GM13976 (cell line): ENCODE measurements at regions not wholly inside any gene's neighbourhood (a gene's known extent, or its start where the extent isn't known, plus 50 kb on each side); places are given as distances from the start of the nearest gene placed in this dataset.

Source experiments
- DNase-seq: peaks from one replicate; pipeline ENCODE4 v3.0.0; 2012; ENCODE audit warnings: low spot score
- in situ Hi-C: fragments of 300-500 bp; cut with MboI; formaldehyde crosslinking; loops from one replicate; pipeline ENCODE4 v1.12.0; 2022; ENCODE audit warnings: low sequenced_read_pairs, mixed read lengths, inconsistent platforms; ENCODE audit not compliant: unreplicated experiment
- TF ChIP-seq, protein P1 (sequence below): IDR thresholded peaks from 2 replicates; pipeline ENCODE4 v1.5.1; 2012; ENCODE audit warnings: borderline replicate concordance, mild to moderate bottlenecking; ENCODE audit not compliant: insufficient read depth; ENCODE audit errors: extremely low read depth, missing control alignments, control extremely low read depth

DNA sequence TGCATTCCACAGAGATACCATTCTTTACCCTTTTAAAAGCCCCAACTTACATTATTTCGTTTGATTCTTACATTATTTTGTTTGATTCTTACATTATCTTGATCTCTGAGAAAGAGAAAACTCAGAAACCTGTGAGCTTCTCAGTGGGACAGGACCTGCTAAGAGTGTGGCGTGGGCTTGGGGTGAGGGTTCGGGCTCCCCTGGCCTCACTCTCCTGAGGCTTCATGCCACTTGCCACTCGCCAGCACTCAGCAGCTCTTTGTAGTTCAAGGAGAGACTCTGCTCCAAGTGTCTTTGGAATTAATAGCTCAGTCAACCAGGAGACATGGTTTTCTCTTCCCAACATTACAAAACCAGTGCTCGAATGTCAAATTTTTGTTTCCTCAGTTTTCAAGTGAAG, 132.4 kb upstream of the RGS17 start:
- no peak for DNase-seq
- TF ChIP-seq, protein P1, sequence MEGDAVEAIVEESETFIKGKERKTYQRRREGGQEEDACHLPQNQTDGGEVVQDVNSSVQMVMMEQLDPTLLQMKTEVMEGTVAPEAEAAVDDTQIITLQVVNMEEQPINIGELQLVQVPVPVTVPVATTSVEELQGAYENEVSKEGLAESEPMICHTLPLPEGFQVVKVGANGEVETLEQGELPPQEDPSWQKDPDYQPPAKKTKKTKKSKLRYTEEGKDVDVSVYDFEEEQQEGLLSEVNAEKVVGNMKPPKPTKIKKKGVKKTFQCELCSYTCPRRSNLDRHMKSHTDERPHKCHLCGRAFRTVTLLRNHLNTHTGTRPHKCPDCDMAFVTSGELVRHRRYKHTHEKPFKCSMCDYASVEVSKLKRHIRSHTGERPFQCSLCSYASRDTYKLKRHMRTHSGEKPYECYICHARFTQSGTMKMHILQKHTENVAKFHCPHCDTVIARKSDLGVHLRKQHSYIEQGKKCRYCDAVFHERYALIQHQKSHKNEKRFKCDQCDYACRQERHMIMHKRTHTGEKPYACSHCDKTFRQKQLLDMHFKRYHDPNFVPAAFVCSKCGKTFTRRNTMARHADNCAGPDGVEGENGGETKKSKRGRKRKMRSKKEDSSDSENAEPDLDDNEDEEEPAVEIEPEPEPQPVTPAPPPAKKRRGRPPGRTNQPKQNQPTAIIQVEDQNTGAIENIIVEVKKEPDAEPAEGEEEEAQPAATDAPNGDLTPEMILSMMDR, result no peak
- in situ Hi-C loops, result no loop called here

DNA sequence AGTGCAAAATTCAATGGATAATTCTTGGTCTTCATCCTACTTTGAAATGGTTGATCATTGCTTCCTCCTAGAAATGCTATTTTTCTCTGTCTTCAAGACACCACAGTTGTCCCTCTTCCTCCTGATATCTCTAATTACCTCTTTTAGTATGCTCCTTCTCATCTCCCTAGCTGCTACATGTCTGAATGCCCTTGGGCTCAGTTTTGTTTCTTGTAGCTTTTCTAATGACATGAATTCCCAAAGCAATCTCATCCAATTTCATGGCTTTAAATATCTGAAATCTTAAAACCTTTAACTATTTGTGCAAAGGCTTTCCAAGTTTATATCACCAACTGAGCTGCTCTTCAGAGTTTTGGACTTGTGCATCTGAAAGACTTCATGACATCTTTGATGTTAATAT, 120.2 kb upstream of the RGS17 start:
- DNase-seq, result no peak
- TF ChIP-seq, protein P1, result no peak
- in situ Hi-C loops, result no loop called here

DNA sequence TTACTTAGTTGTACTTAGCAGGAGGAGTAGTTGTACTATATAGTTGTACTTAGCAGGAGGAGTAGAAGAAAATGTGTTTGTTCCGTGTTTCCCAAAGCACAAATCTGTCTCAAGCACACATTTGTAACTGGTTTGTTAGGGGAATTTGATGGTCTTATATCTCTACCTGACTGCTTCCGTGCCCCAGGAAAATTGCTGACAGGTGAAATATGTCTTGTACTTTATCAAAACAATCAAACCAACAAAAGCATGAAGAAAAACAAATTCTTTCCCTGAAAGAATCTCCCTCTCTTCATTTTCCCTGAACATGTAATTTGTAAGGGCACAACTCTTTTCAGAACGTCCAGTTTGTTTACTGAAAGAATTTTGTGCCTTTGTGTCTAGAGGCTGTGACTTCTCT, 106.6 kb upstream of the RGS17 start:
- in situ Hi-C loops, result no loop called here
- TF ChIP-seq, protein P1, result no peak
- DNase-seq, result no peak

DNA sequence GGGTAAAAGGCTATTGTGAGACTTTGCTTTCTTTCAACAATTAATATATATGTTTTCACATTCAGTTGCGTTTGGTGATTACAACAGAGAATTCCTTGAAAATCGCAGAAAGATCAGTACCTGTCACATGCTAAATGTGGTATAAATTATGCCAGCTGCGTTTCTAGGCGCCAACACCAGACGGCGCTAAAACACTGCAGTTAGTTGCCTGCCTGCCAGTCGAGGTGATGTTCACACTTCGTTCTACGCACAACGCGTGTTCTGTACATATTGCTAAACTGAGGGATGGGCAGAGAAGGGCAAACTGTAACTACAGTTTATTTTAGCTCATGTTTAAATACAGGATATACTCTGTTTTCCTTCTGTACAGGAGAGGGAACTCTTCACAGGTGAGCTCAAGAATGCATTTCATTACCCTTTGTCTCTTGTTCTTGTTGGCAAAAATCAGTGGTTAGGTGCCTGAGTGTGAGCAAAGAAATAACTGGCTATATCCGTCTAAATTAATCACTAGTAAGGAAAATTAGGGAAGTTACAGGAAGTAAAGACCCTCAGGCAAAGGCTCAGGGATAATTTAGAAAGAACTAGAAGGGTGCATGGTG, 100.1 kb upstream of the RGS17 start:
- peak; percentile 6 for DNase-seq
- in situ Hi-C loops, result no loop called here
- TF ChIP-seq, protein P1, result peak; percentile 76

DNA sequence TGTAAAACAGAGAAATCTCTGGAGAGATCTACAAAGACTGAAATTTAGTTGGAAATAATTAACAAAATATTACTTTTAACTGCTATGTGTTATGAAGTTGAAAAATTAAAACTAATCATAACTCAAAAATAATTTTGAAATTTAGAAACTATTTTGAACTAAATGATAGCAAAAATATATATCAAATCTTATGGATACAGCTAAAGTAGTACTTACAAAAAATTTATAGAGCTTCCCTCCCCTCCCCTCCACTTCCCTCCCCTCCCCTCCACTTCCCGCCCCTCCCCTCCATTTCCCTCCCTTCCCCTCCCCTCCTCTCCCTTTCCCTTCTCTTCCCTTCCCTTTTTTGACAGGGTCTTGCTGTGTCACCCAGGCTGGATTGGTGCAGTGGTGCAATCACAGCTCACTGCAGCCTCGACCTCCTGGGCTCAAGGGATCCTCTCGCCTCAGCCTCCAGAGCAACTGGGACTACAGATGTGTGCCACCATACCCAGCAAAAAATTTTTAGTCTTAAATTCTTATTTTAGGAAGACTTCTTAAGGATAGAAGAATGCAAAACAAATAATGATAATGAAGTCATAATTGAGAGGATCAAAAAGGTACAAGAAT, 87.2 kb upstream of the RGS17 start:
- TF ChIP-seq, protein P1, result no peak
- DNase-seq, result no peak
- in situ Hi-C loops, result no loop called here

DNA sequence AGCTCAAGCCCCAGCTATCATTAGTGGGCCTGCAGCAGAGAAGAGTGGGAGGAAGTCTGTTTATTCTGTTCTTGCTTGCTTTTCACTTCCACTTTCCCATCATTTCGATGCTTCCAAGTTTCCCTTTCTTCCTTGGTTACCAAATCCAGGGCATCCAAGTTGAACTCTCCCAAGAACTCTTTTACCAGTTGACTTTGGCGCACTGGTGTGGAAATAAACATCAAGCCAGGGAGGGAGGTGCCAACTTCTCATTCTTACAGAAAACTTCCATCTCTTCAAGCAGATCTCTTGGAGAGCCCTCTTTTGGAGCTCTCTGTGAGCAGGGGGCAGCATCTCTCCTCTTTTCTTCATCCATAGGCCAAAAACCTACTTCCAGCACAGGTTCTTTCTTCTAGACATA, 85.7 kb upstream of the RGS17 start:
- TF ChIP-seq, protein P1, result no peak
- no peak for DNase-seq
- in situ Hi-C loops, result no loop called here
